Breast epithelium (tissue), 4 donors: ENCODE measurements at regions not wholly inside any gene's neighbourhood (a gene's known extent, or its start where the extent isn't known, plus 50 kb on each side); places are given as distances from the start of the nearest gene placed in this dataset.

Experiments
- DNase-seq, 2 donors: peaks; one replicate each; pipeline ENCODE4 v3.0.0-alpha.2; 2019; ENCODE audit warnings: low spot score in 2 of 2
- H3K27ac ChIP-seq, 2 donors: fragments of 200-600 bp; sonication (generic) in 1 of 2; one replicate each; pipeline ENCODE4 v1.5.1; 2016 to 2019; ENCODE audit warnings: mild to moderate bottlenecking in 1 of 2
- H3K27me3 ChIP-seq, 2 donors: fragments of 200-600 bp; sonication (generic) in 1 of 2; one replicate each; pipeline versions ENCODE4 v1.5.1 to v1.6.0; 2017 to 2019; ENCODE audit warnings: control low read depth in 1 of 2, mild to moderate bottlenecking in 1 of 2
- H3K36me3 ChIP-seq: fragments of 200-600 bp; one replicate; pipeline ENCODE4 v1.5.1; 2019
- H3K4me1 ChIP-seq, 2 donors: fragments of 200-600 bp; sonication (generic); one replicate each; pipeline ENCODE4 v1.5.1; 2016 to 2019; ENCODE audit warnings: control low read depth in 1 of 2
- H3K4me3 ChIP-seq, 3 donors: fragments of 200-600 bp; sonication (generic); 1 replicate in 2 of 3; 2 replicates in 1 of 3; pipeline ENCODE4 v1.5.1; 2016 to 2019; ENCODE audit warnings: mild to moderate bottlenecking in 3 of 3, moderate library complexity in 2 of 3
- H3K9me3 ChIP-seq, 2 donors: fragments of 200-600 bp; sonication (generic) in 1 of 2; one replicate each; pipeline ENCODE4 v1.5.1; 2016 to 2019; ENCODE audit warnings: control low read depth in 1 of 2
- CTCF ChIP-seq, 3 donors: fragments of 450-650 bp; IDR thresholded peaks; one replicate each; pipeline ENCODE4 v1.5.1; 2016 to 2017; ENCODE audit warnings: antibody characterized with exemption in 3 of 3, mild to moderate bottlenecking in 3 of 3, moderate library complexity in 3 of 3
- POLR2A ChIP-seq: fragments of 450-650 bp; IDR thresholded peaks from one replicate; pipeline ENCODE4 v1.6.1; 2016; ENCODE audit warnings: antibody characterized with exemption, mild to moderate bottlenecking, moderate library complexity
- POLR2AphosphoS5 ChIP-seq, 3 donors: sonication (generic); formaldehyde crosslinking; IDR thresholded peaks; one replicate each; pipeline ENCODE4 v1.6.1; 2017; ENCODE audit warnings: antibody characterized with exemption in 3 of 3
- intact Hi-C: fragments of 100-400 bp; cut with DNase I; formaldehyde crosslinking; loops from one replicate; pipeline ENCODE4 v1.15.1; 2023; ENCODE audit warnings: low total_unique reads

- no peak for TF ChIP-seq POLR2A
- TF ChIP-seq CTCF (IDR thresholded peaks at IDR 0.05), result peak in 1 of 3 donors; percentile 22
- TF ChIP-seq POLR2AphosphoS5 (IDR thresholded peaks at IDR 0.05), result no peak
- intact Hi-C loops, result no loop called here
- H3K27ac ChIP-seq, result no peak overlapping the region
- no peak overlapping the region for H3K4me3 ChIP-seq
- H3K4me1 ChIP-seq, result no peaks in the 10 kb centered on the region
- H3K36me3 ChIP-seq, result no peaks in the 10 kb centered on the region
- peaks cover 0 to 34% of the 10 kb centered on the region in 2 donors for H3K27me3 ChIP-seq
- H3K9me3 ChIP-seq, result no peaks in the 10 kb centered on the region
- peak in 1 of 2 donors; percentile 51 for DNase-seq
Measured at GRCh38 chrX:40446921-40447320, 133.8 kb upstream of the ATP6AP2 start.

- intact Hi-C loops, result no loop called here
- Histone ChIP-seq H3K27ac (no peak overlapping the region), H3K36me3 (no peaks in the 10 kb centered on the region), H3K9me3 (no peaks in the 10 kb centered on the region), H3K27me3 (peaks cover 0 to 34% of the 10 kb centered on the region in 2 donors), H3K4me1 (no peaks in the 10 kb centered on the region), H3K4me3 (no peak overlapping the region)
- DNase-seq, result no peak
- TF ChIP-seq POLR2AphosphoS5 (IDR thresholded peaks at IDR 0.05) (no peak), POLR2A (no peak), CTCF (IDR thresholded peaks at IDR 0.05) (no peak)
Measured at GRCh38 chrX:40445691-40446090, 135.1 kb upstream of the ATP6AP2 start.

GRCh38 chrX:40444798-40445496 lies 135.8 kb upstream of the ATP6AP2 start:
- Histone ChIP-seq H3K9me3 (no peaks in the 10 kb centered on the region), H3K36me3 (no peaks in the 10 kb centered on the region), H3K27me3 (peaks cover 0 to 34% of the 10 kb centered on the region in 2 donors), H3K4me3 (no peak overlapping the region), H3K27ac (no peak overlapping the region), H3K4me1 (no peaks in the 10 kb centered on the region)
- DNase-seq, result no peak
- intact Hi-C loops, result no loop called here
- TF ChIP-seq POLR2AphosphoS5 (IDR thresholded peaks at IDR 0.05) (no peak), POLR2A (no peak), CTCF (IDR thresholded peaks at IDR 0.05) (no peak)

- intact Hi-C loops, result no loop called here
- Histone ChIP-seq H3K9me3 (no peaks in the 10 kb centered on the region), H3K4me3 (no peak overlapping the region), H3K27ac (no peak overlapping the region), H3K27me3 (peaks cover 0 to 40% of the 10 kb centered on the region in 2 donors), H3K36me3 (no peaks in the 10 kb centered on the region), H3K4me1 (no peaks in the 10 kb centered on the region)
- no peak for TF ChIP-seq POLR2AphosphoS5 (IDR thresholded peaks at IDR 0.05)
- TF ChIP-seq CTCF (IDR thresholded peaks at IDR 0.05), result no peak
- TF ChIP-seq POLR2A, result no peak
- DNase-seq, result no peak
Measured at GRCh38 chrX:40444133-40444532, 136.6 kb upstream of the ATP6AP2 start.

GRCh38 chrX:40440866-40441265 lies 139.9 kb upstream of the ATP6AP2 start:
- Histone ChIP-seq H3K27ac (no peak overlapping the region), H3K9me3 (no peaks in the 10 kb centered on the region), H3K4me1 (no peaks in the 10 kb centered on the region), H3K4me3 (no peak overlapping the region), H3K27me3 (peaks cover 0 to 59% of the 10 kb centered on the region in 2 donors), H3K36me3 (no peaks in the 10 kb centered on the region)
- no peak for TF ChIP-seq CTCF (IDR thresholded peaks at IDR 0.05)
- TF ChIP-seq POLR2AphosphoS5 (IDR thresholded peaks at IDR 0.05), result no peak
- TF ChIP-seq POLR2A, result no peak
- intact Hi-C loops, result no loop called here
- no peak for DNase-seq
